HG03060 (cell line): ENCODE measurements at regions not wholly inside any gene's neighbourhood (a gene's known extent, or its start where the extent isn't known, plus 50 kb on each side); places are given as distances from the start of the nearest gene placed in this dataset.

Source experiments
- ATAC-seq: cut with Tn5 transposase; IDR thresholded peaks from one replicate; pipeline ENCODE4 v1.9.1; 2021; ENCODE audit warnings: low read depth, moderate number of reproducible peaks; ENCODE audit not compliant: unreplicated experiment

DNA sequence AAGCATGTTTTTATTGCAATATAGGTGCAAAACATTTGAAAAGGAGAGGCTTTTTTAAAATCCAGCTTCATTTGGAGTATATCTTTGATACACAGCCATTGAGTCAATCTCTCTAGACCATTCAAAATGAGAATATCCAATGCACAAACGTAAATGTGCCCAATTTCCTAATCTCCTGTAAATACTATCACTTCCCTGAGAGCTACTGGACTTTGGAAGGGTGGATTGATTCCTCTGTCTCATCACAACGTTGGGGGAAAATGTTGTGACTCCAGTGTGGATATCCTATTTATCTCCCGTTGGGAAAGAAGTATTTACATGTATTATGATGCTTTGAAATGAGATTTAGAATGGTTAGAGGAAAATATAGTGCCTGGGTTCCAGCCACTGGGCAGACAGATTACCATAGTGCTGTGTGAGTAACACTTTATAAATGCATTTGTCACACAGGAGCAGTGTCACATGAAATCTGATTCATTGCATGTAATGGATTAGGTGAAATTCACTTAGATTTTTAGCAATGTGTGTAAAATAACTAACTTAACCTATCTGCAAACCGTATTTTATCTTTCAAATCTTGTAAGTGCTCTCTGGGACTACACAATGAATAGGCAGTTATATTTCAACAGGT is 64.4 kb upstream of the VCX3A start:
- ATAC-seq, result no peak
